K562 (cell line): ENCODE measurements at regions not wholly inside any gene's neighbourhood (a gene's known extent, or its start where the extent isn't known, plus 50 kb on each side); places are given as distances from the start of the nearest gene placed in this dataset.

Experiments
- ATAC-seq: fragments of 200-7000 bp; cut with Tn5 transposase; 3 replicates; pipeline ENCODE4 v1.9.1; 2020; ENCODE audit warnings: moderate library complexity
- BruUV-seq: library from RNA; stranded (reverse); fragments of 400-500 nt; replicated peaks from 2 replicates; lab custom pipeline; 2021; lab: Mats Ljungman, UMichigan
- CTCF ChIA-PET: fragments of 300-600 bp; formaldehyde crosslinking; extraction: SDS; loops from one replicate; lab custom pipeline; 2021; ENCODE audit warnings: low intra/inter-chr PET ratio; lab: Yijun Ruan, JAX
- POLR2A ChIA-PET: fragments of 300-600, 350-650 bp; sonication (Branson Sonifier 250); formaldehyde crosslinking; extraction: SDS; loops from one replicate; lab custom pipeline; 2021; ENCODE audit warnings: antibody characterized with exemption, inconsistent platforms; lab: Yijun Ruan, JAX
- DNase-seq, 4 experiments: peaks; one replicate each; pipeline versions ENCODE4 v3.0.0 to v3.0.0-alpha.2; 2011 to 2018; ENCODE audit warnings: low spot score in 3 of 4, mixed read lengths in 3 of 4; ENCODE audit errors: extremely low read depth in 1 of 4
- FAIRE-seq: peaks from 2 replicates; lab custom pipeline; 2011; peaks lifted over from hg19 to GRCh38; lab: Jason Lieb, UNC
- H2AFZ ChIP-seq: 2 replicates; pipeline ENCODE4 v1.6.0; 2011; ENCODE audit warnings: low read depth, low read length, control low read depth, inconsistent platforms
- H3K27ac ChIP-seq: fragments of 200-600 bp; 3 replicates; pipeline ENCODE4 v1.8.0; 2011; ENCODE audit warnings: low read depth, mild to moderate bottlenecking, control low read depth, inconsistent platforms, low read length, moderate library complexity, mixed read lengths; ENCODE audit errors: extremely low read depth
- H3K27me3 ChIP-seq, 2 experiments: fragments of 300-600 bp in 1 of 2; 2 replicates in 1 of 2; 3 replicates in 1 of 2; pipeline versions ENCODE4 v1.6.0 to v1.8.0; 2011; ENCODE audit warnings: inconsistent platforms in 2 of 2, low read length in 2 of 2, mild to moderate bottlenecking in 1 of 2, mixed read lengths in 1 of 2, moderate library complexity in 1 of 2; ENCODE audit not compliant: control insufficient read depth in 2 of 2, insufficient read depth in 2 of 2
- H3K36me3 ChIP-seq: fragments of 300-600 bp; 3 replicates; pipeline ENCODE4 v1.8.0; 2011; ENCODE audit warnings: mild to moderate bottlenecking, low read length, inconsistent platforms; ENCODE audit not compliant: control insufficient read depth, insufficient read depth
- H3K4me1 ChIP-seq, 2 experiments: fragments of 200-600 bp in 1 of 2; replicated peaks in 1 of 2; 2 replicates in 1 of 2; 3 replicates in 1 of 2; pipeline versions ENCODE4 v1.5.1 to v1.8.0; 2011; ENCODE audit warnings: inconsistent platforms in 2 of 2, low read length in 2 of 2, mild to moderate bottlenecking in 1 of 2, mixed read lengths in 1 of 2, moderate library complexity in 1 of 2; ENCODE audit not compliant: control insufficient read depth in 2 of 2, insufficient read depth in 2 of 2
- H3K4me2 ChIP-seq: 2 replicates; pipeline ENCODE4 v1.6.1; 2011; ENCODE audit warnings: low read length, control low read depth, inconsistent platforms, mixed read lengths; ENCODE audit not compliant: insufficient read depth
- H3K4me3 ChIP-seq: fragments of 200-600 bp; sonication (generic), shearing (Covaris generic); 2 replicates; pipeline ENCODE4 v1.5.1; 2016; ENCODE audit warnings: control low read depth, inconsistent platforms
- H3K79me2 ChIP-seq: fragments of 200-600 bp; 3 replicates; pipeline ENCODE4 v1.8.0; 2011; ENCODE audit warnings: low read length, inconsistent platforms; ENCODE audit not compliant: control insufficient read depth, insufficient read depth
- H3K9ac ChIP-seq, 2 experiments: 2 replicates each; pipeline versions ENCODE4 v1.6.0 to v1.6.1; 2011; ENCODE audit warnings: low read depth in 2 of 2, low read length in 2 of 2, control low read depth in 1 of 2, inconsistent platforms in 1 of 2, mild to moderate bottlenecking in 1 of 2, mixed read lengths in 1 of 2; ENCODE audit not compliant: insufficient read depth in 1 of 2
- H3K9me1 ChIP-seq: one replicate; pipeline ENCODE4 v1.6.0; 2011; ENCODE audit warnings: inconsistent platforms, mild to moderate bottlenecking, low read length, moderate library complexity; ENCODE audit not compliant: control insufficient read depth, insufficient read depth
- H3K9me3 ChIP-seq: replicated peaks from 2 replicates; pipeline ENCODE4 v1.5.1; 2011; ENCODE audit warnings: low read depth, low read length, inconsistent platforms; ENCODE audit not compliant: control insufficient read depth, insufficient read depth
- H4K20me1 ChIP-seq: replicated peaks from 2 replicates; pipeline ENCODE4 v1.6.1; 2011; ENCODE audit warnings: low read length, inconsistent platforms, mixed read lengths; ENCODE audit not compliant: control insufficient read depth, insufficient read depth
- ATF7 ChIP-seq: fragments of 450-650 bp; IDR thresholded peaks from 2 replicates; pipeline ENCODE4 v1.7.1; 2014; ENCODE audit warnings: mild to moderate bottlenecking, moderate library complexity
- CTCF ChIP-seq, 3 experiments: IDR thresholded peaks in 2 of 3; conservative IDR thresholded peaks in 1 of 3; 2 replicates each; pipeline ENCODE4 v1.5.1; 2011 to 2012; ENCODE audit warnings: low read length in 3 of 3, mild to moderate bottlenecking in 3 of 3, control low read depth in 2 of 3, improper control_type of control experiment in 1 of 3, inconsistent platforms in 1 of 3, low read depth in 1 of 3, mixed read lengths in 1 of 3, moderate library complexity in 1 of 3; ENCODE audit not compliant: insufficient read depth in 2 of 3
- HES1 ChIP-seq: fragments of 450-650 bp; IDR thresholded peaks from 2 replicates; pipeline ENCODE4 v1.6.1; 2016; ENCODE audit warnings: low read depth, mild to moderate bottlenecking, moderate library complexity
- PHF21A ChIP-seq: fragments of 450-650 bp; IDR thresholded peaks from 2 replicates; pipeline ENCODE4 v1.6.1; 2017; ENCODE audit warnings: low read depth, borderline replicate concordance
- WGBS: fragments of 100-300 bp; shearing (Covaris generic); methylation state at CpG from one replicate; pipeline ENCODE4 v1.1.6; 2016; ENCODE audit warnings: low coverage, mixed read lengths; ENCODE audit not compliant: insufficient coverage; ENCODE audit errors: missing lambda C conversion rate; 5-methylcytosine and 5-hydroxymethylcytosine counted together
- in situ Hi-C: fragments of 300-500 bp; cut with MboI; formaldehyde crosslinking; loops from 4 replicates; pipeline ENCODE4 v1.15.0; 2018; ENCODE audit warnings: inconsistent platforms, mixed read lengths
- intact Hi-C: fragments of 100-400 bp; cut with micrococcal nuclease; formaldehyde crosslinking; loops from 2 replicates; pipeline ENCODE4 v1.14.2; 2022

GRCh38 chr9:90727488-90727887 lies 74.1 kb upstream of the SYK start (continued):
- no peak for TF ChIP-seq HES1
- TF ChIP-seq PHF21A: no peak

GRCh38 chr9:90726215-90726614 lies 75.4 kb upstream of the SYK start:
- TF ChIP-seq ATF7 (no peak), CTCF (IDR thresholded peaks at IDR 0.05 in 2 of 3, conservative IDR thresholded peaks at IDR 0.05 in 1 of 3; ENCODE audit: insufficient read depth in 2 of 3, low read depth in 1 of 3, low read length in 3 of 3) (peak; percentile 15 to 36 (median 32); a peak in 2 of 6 replicates)
- Histone ChIP-seq H3K36me3 (no peaks in the 10 kb centered on the region), H3K79me2 (no peaks in the 10 kb centered on the region), H3K9ac (no peak overlapping the region), H3K9me3 (no peaks in the 10 kb centered on the region), H4K20me1 (no peaks in the 10 kb centered on the region), H3K4me3 (no peak overlapping the region), H3K27ac (no peak overlapping the region), H3K27me3 (peaks cover 0 to 6% of the 10 kb centered on the region in 2 experiments; a peak in 1 of 5 replicates), H2AFZ (no peak overlapping the region), H3K4me2 (no peak overlapping the region), H3K4me1 (no peaks in the 10 kb centered on the region), H3K9me1 (no peaks in the 10 kb centered on the region)
- ChIA-PET CTCF (no interaction called here), POLR2A (no interaction called here)
- 2% methylated on average over 5 of the region's 5 CpGs for WGBS
- ATAC-seq: no peak
- peak in 2 of 4 experiments; percentile 0 to 7 for DNase-seq
- intact Hi-C loops: no loop called here
- BruUV-seq: no TSS peak
- in situ Hi-C loops: no loop called here
- no peak for FAIRE-seq
